Erythroblast (primary cell): ENCODE measurements at regions not wholly inside any gene's neighbourhood (a gene's known extent, or its start where the extent isn't known, plus 50 kb on each side); places are given as distances from the start of the nearest gene placed in this dataset.

Experiments
- GATA1 ChIP-seq: IDR thresholded peaks from 2 replicates; pipeline ENCODE4 v1.6.1; 2011; ENCODE audit warnings: low read depth, mild to moderate bottlenecking, control low read depth, low read length, moderate library complexity
- POLR2A ChIP-seq: IDR thresholded peaks from 2 replicates; pipeline ENCODE4 v1.6.1; 2011; ENCODE audit warnings: mild to moderate bottlenecking, low read length

- TF ChIP-seq POLR2A (no peak), GATA1 (no peak)
Measured at GRCh38 chr13:106888148-106888547, 320.2 kb upstream of the ARGLU1 start.
